ENCODE measurements at regions not wholly inside any gene's neighbourhood (a gene's known extent, or its start where the extent isn't known, plus 50 kb on each side); places are given as distances from the start of the nearest gene placed in this dataset.

DNA sequence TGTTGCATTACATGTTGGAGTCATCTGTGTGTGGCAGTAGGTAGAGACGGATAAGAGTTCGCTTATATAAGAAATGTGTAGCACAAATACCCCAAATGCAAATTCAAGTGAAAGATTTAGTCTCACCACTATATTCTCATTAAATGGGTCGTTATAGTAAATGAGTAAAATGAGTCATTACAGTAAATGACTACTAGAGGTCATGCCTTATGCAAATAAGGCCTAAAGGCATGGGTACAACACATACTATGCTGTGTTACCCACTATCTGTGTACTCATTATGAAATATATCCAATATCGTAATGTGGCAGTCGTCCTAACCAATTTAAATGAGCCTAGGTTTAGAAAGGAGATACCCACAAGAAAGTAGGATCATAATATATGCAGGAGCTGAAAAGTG lies 1603.1 kb downstream of the C4orf33 start:
- 25% methylated on average over 5 of the region's 5 CpGs for WGBS (ENCODE audit: insufficient coverage, low coverage, low lambda C conversion rate, missing lambda C conversion rate)

DNA sequence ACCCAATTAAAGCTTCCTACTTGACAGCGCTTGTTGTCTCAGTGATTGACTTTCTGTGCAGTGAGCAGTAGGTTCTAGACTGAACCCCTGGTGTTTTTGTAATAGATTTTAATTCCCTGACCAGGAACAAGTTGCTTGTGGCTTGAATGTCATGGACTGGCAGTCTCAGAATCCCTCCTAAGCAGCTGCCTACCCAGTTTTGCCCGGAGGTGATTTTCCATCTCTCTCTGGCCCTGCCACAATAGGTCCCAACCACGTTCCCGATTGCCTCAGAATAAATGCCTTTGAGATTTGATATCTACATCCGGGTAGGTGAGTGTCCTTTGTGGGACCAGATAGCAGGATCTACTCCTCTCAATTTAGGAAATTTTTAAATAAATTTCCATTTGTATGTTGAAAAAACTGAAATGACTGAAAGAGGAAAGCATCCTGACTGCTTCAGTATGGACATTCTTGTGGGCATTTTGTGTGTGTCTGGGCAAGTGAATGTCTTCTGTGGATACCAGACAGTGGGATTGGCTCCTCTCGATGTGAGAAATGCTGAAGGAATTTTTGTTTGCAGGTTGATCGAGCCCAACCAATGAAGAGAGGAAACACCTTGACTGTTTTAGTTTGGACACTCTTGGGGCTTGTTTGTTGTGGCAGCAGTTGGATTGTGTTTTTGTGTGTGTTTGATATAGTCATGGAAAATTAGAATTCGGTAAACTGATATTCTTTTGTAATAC lies 1607.4 kb downstream of the C4orf33 start:
- TF ChIP-seq POLR2A (IDR thresholded peaks at IDR 0.05) (no peak), CTCF (IDR thresholded peaks at IDR 0.05) (no peak)
- Histone ChIP-seq H3K27me3 (no peaks in the 10 kb centered on the region), H3K4me3 (no peak overlapping the region), H3K9me3 (no peaks in the 10 kb centered on the region), H3K4me1 (no peaks in the 10 kb centered on the region), H3K36me3 (no peaks in the 10 kb centered on the region), H3K27ac (no peak overlapping the region)
- no peak for DNase-seq
- intact Hi-C loops (cut with DNase I), result no loop called here
- 57% methylated on average over 8 of the region's 8 CpGs for WGBS (ENCODE audit: insufficient coverage, low coverage, low lambda C conversion rate, missing lambda C conversion rate)
- ATAC-seq, result no peak

More for the DNA sequence above, 1603.1 kb downstream of the C4orf33 start:
- Histone ChIP-seq H3K4me3 (no peak overlapping the region), H3K27ac (no peak overlapping the region), H3K4me1 (no peaks in the 10 kb centered on the region), H3K36me3 (no peaks in the 10 kb centered on the region), H3K27me3 (no peaks in the 10 kb centered on the region), H3K9me3 (no peaks in the 10 kb centered on the region)
- DNase-seq, result no peak
- TF ChIP-seq POLR2A (IDR thresholded peaks at IDR 0.05) (no peak), CTCF (IDR thresholded peaks at IDR 0.05) (no peak)
- no peak for ATAC-seq
- intact Hi-C loops (cut with DNase I), result no loop called here

- Histone ChIP-seq H3K4me1 (no peaks in the 10 kb centered on the region), H3K4me3 (no peak overlapping the region), H3K27ac (no peak overlapping the region), H3K27me3 (no peaks in the 10 kb centered on the region), H3K9me3 (no peaks in the 10 kb centered on the region), H3K36me3 (no peaks in the 10 kb centered on the region)
- no peak for ATAC-seq
- no peak for TF ChIP-seq POLR2A (IDR thresholded peaks at IDR 0.05)
- TF ChIP-seq CTCF (IDR thresholded peaks at IDR 0.05), result no peak
- no peak for DNase-seq
- intact Hi-C loops (cut with DNase I), result no loop called here
These were observed 1609.1 kb downstream of the C4orf33 start for GRCh38 chr4:130705023-130705422.

GRCh38 chr4:130712038-130712437 lies 1616.1 kb downstream of the C4orf33 start:
- Histone ChIP-seq H3K27ac (no peak overlapping the region), H3K27me3 (no peaks in the 10 kb centered on the region), H3K9me3 (no peaks in the 10 kb centered on the region), H3K36me3 (no peaks in the 10 kb centered on the region), H3K4me3 (no peak overlapping the region), H3K4me1 (no peaks in the 10 kb centered on the region)
- DNase-seq, result no peak
- TF ChIP-seq CTCF (IDR thresholded peaks at IDR 0.05) (no peak), POLR2A (IDR thresholded peaks at IDR 0.05) (no peak)
- intact Hi-C loops (cut with DNase I), result no loop called here
- ATAC-seq, result no peak
- 0% methylated on average over 1 of the region's 1 CpG for WGBS (ENCODE audit: insufficient coverage, low coverage, low lambda C conversion rate, missing lambda C conversion rate)

DNA sequence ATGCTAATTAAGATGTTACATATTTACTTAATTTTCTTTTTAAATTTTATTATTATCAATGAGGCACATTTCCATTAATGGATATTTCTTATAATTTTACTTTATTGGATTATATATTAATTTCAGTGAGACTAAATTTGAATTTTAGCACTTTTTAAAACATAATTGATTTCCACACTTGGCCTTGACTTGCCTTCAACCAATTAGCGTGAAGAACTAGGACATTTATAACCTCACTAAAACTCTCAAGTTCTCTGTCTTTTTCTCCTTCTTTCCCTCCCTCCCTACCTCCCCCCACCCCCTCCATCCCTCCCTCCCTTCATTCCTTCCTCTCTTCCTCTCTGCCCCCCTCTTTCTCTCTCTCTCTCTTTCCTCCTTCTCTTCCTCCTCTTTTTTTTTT lies 1618.1 kb downstream of the C4orf33 start:
- 29% methylated on average over 1 of the region's 1 CpG for WGBS (ENCODE audit: insufficient coverage, low coverage, low lambda C conversion rate, missing lambda C conversion rate)
- H3K27ac ChIP-seq, result no peak overlapping the region
- DNase-seq, result no peak
- H3K36me3 ChIP-seq, result no peaks in the 10 kb centered on the region
- no peak for TF ChIP-seq POLR2A (IDR thresholded peaks at IDR 0.05)
- no peak for TF ChIP-seq CTCF (IDR thresholded peaks at IDR 0.05)
- no peaks in the 10 kb centered on the region for H3K27me3 ChIP-seq
- no peak for ATAC-seq
- intact Hi-C loops (cut with DNase I), result no loop called here
- no peak overlapping the region for H3K4me3 ChIP-seq
- H3K9me3 ChIP-seq, result no peaks in the 10 kb centered on the region
- no peaks in the 10 kb centered on the region for H3K4me1 ChIP-seq

Measured in right lobe of liver (tissue), 6 donors.